Dedifferentiated amniotic fluid mesenchymal stem cell (primary cell): ENCODE measurements at regions not wholly inside any gene's neighbourhood (a gene's known extent, or its start where the extent isn't known, plus 50 kb on each side); places are given as distances from the start of the nearest gene placed in this dataset.

Experiments used
- DNase-seq: peaks from one replicate; pipeline ENCODE4 v3.0.0-alpha.2; 2016; ENCODE audit errors: extremely low spot score

GRCh38 chr11:131191606-131192005 lies 178.8 kb upstream of the NTM start:
- DNase-seq = no peak

GRCh38 chr11:131192628-131193027 lies 177.8 kb upstream of the NTM start:
- no peak for DNase-seq

- no peak for DNase-seq
These were observed 177.3 kb upstream of the NTM start for GRCh38 chr11:131193031-131193501.

- DNase-seq = no peak
These were observed 175.7 kb upstream of the NTM start for GRCh38 chr11:131194726-131195125.

- no peak for DNase-seq
These were observed 174.5 kb upstream of the NTM start for GRCh38 chr11:131195661-131196517.

- DNase-seq = no peak
These were observed 172.0 kb upstream of the NTM start for GRCh38 chr11:131198161-131199014.

GRCh38 chr11:131199015-131199280 lies 171.5 kb upstream of the NTM start:
- no peak for DNase-seq

- no peak for DNase-seq
These were observed 168.7 kb upstream of the NTM start for GRCh38 chr11:131201674-131202073.

GRCh38 chr11:131203040-131203439 lies 167.4 kb upstream of the NTM start:
- no peak for DNase-seq

- no peak for DNase-seq
These were observed 166.1 kb upstream of the NTM start for GRCh38 chr11:131204282-131204681.

GRCh38 chr11:131204765-131205380 lies 165.5 kb upstream of the NTM start:
- DNase-seq = no peak

GRCh38 chr11:131206671-131207070 lies 163.7 kb upstream of the NTM start:
- DNase-seq = no peak

GRCh38 chr11:131207901-131208300 lies 162.5 kb upstream of the NTM start:
- DNase-seq = no peak

- DNase-seq = no peak
These were observed 152.8 kb upstream of the NTM start for GRCh38 chr11:131217313-131218310.

GRCh38 chr11:131218542-131218941 lies 151.9 kb upstream of the NTM start:
- DNase-seq = no peak

- no peak for DNase-seq
These were observed 150.8 kb upstream of the NTM start for GRCh38 chr11:131219646-131220045.

GRCh38 chr11:131223198-131223991 lies 147.0 kb upstream of the NTM start:
- no peak for DNase-seq

- no peak for DNase-seq
These were observed 142.0 kb upstream of the NTM start for GRCh38 chr11:131228378-131228777.

GRCh38 chr11:131229221-131229620 lies 141.2 kb upstream of the NTM start:
- no peak for DNase-seq

GRCh38 chr11:131231317-131231940 lies 139.0 kb upstream of the NTM start:
- DNase-seq = no peak
